ENCODE measurements at regions not wholly inside any gene's neighbourhood (a gene's known extent, or its start where the extent isn't known, plus 50 kb on each side); places are given as distances from the start of the nearest gene placed in this dataset.
A peak's percentile ranks its signal among the peaks of the same experiment; 100 is the strongest.

DNA sequence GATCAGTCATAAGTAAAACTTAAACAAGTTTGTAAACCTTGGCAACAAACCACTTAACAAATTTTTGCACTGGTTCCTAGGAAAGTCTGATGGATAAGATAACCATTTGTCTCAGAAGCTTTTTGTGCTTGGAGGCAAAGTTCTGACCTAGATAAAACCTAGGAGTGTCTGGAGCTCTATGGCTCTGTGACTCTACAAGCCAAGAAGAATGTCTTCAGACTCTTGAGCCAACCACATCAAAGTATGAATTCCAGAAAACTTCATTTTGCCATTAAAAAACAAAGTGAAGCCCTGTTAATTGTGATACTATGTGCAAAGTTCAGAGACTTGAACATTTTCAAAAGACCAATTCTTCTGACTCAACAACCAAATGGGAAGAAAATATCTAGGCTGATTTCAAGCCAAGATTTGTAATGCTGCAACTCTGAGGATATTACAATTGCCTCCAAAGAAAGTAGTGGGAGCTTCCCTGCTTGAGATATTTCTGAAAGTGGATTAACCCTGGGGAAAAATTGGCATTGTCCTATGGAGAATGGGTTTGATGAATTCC is 158.1 kb upstream of the FOXQ1 start:
- peak; percentile 12 for DNase-seq (ENCODE audit: low spot score)

DNA sequence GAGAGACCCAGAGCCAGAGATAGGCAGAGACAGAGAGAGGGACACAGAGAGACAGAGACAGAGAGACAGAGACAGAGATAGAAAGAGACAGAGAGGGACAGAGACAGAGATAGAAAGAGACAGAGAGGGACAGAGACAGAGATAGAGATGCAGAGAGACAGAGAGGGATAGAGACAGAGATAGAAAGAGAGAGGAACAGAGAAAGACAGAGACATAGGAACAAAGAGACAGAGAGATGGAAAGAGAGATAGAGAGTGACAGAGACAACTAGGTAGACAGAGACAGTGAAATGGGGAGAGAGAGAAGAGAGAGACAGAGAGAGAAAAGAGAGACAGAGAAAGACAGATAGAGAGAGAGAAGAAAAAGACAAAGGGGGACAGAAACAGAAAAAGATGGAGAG is 165.4 kb upstream of the FOXQ1 start:
- DNase-seq (ENCODE audit: low spot score), result no peak

DNA sequence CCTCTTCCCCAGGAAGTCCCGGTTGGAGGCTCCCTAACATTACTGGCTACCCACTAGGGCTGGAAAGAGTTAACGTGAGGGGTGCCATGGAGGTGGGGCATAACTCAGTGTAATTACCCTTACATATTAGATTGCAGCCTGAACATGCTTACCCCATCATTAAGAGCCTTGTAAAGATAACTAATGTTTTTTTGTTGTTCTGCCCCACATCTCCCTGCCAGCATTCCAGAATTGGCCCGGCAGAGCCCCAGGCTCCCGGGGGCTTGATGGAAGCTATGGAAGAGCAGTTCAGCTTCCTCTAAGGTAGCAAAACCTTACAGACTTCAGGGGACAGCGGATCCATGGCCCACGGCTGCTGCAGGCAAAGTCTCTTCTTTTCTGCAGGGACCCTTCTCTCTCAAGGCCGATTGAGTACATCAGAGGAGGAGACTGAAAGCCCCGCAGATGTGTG is 166.1 kb upstream of the FOXQ1 start:
- DNase-seq (ENCODE audit: low spot score), result no peak

DNA sequence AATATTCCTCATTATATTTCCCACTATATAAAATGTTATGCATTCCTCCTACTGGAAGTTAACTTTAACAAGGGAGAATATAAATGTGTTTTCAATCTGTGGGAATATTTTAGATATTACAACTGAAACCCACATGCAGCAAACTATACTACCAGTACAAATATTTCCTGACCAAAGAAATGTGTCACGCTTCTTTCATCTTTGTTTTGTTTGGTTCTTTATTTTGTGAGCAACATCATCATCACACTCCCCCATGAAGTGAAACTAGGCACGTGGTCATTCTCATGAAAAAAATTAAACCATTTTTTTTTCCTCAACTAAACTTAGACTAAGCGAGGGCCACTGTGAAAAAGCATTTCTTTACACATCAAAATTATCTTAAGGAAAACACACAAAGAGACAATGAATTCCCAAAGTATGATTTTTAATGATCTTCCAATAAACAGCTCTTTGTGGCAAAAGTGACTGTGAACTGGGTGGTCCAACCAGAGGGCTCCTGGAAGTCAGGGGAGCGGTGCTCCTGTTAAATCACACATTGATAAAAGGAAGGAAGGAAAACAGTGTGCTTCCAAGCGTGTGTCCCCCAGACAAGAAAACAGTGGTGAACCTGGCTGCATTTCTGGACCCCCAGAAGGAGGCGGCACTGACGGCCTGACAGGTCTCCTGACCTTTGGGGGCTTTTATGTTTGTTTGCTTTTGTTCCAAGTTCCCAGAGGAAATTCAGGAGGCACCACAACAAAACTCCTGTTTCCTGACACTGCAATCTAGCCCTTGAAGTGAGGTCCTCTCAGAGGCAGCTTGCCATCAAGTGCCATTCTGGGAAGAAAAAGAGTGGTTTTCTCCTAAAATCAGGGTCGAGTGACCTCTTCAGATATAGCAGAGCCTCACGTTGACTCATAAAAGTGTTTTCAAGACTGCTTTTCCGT is 166.8 kb upstream of the FOXQ1 start:
- DNase-seq (ENCODE audit: low spot score), result peak; percentile 90

DNA sequence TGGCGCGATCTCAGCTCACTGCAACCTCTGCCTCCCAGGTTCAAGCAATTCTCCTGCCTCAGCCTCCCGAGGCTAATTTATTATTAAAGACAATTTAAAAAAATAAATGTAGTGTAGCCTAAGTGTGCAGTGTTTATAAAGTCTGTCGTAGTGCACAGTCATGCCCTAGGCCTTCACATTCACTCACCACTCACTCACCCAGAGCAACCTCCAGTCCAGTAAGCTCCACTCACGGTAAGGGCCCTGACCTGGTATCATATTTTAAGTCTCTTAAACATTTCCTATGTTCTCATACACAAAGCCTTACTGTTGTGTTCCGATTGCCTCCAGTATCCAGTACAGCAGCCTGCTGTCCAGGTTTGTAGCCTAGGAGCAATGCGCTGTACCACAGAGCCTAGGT is 168.2 kb upstream of the FOXQ1 start:
- no peak for DNase-seq (ENCODE audit: low spot score)

DNA sequence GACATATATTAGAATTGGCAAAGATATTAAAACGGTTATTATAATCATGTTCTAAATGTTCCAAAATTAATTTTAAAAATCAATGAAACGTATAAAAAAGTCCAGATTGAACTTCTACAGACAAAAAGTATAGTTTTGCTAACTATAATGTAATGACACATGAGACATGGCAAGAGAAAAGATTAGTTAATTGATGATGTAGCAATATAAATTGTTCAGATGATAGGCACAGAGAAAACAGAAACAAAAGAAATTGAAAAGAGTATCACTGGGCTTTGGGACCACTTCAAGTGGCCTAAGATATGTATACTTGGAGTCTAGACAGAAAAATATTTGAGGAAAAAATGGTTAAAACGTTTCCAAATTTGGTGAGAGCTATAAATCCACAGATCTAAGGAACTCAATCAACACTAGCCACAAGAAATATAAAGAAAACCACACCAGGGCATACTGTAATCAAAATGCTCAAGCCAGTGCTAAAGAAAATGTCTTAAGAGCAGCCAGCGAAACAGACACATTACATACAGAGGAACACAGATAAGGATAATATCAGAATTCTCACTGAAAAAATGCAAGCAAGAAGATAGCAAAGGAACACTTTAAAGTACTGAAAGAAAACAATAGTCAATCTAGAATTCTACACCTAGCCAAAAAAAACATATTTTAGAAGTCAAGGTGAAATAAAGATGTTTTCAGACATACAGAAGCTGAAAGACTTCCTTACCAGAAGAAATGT is 172.6 kb upstream of the FOXQ1 start:
- no peak for DNase-seq (ENCODE audit: low spot score)

DNA sequence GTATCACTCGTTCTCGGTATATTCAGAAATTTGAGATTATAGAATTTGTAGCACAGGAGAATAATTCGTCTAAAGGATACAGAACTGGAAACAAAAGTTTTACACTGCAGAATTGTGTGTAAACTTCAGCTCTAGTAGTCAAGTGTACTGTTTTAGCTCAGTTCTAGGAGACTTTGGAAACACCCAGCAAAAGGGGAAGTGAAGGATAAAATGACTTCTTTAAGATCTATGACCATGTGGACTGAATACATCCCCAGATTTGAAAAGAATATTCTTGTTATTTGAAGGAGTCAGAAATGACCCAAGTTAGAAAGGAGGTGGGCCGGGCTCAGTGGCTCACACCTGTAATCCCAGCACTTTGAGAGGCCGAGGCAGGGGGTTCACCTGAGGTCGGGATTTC is 174.0 kb upstream of the FOXQ1 start:
- DNase-seq (ENCODE audit: low spot score), result no peak

DNA sequence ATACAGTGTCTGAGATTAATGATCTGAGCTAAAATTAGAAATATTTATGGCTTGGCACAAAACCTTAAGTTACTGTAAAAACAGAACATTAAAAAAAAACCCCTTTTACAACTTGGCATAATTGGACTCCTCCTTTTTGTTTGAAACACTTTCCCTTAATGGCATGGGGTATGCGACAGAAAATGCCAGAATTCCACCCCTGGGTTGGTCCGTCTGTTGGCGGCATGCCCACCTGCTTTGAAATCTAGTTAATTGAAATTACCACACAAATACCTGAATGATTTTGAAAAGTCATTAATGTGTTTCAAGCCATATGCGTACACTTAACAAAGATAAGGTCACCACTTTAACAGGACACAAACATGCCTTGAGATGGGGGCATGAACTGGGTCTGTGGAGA is 175.1 kb upstream of the FOXQ1 start:
- DNase-seq (ENCODE audit: low spot score), result no peak

DNA sequence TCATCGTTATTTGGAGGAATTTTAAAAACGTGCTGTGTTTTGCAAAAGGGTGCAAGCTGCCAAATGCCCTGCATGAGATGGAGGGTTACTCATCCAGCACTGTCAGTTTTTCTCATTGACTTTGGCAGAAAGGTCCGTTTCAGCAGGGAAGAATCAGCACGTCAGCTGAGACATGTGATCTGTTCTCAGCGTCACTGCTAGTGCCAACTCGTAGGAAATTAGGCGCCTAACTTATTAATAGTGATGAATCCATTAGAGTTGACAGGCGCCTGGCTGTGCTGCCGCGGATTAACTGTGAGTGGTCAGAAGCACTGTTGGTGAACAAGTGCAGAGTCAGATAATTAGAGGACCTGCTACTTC is 175.5 kb upstream of the FOXQ1 start:
- peak; percentile 91 for DNase-seq (ENCODE audit: low spot score)

DNA sequence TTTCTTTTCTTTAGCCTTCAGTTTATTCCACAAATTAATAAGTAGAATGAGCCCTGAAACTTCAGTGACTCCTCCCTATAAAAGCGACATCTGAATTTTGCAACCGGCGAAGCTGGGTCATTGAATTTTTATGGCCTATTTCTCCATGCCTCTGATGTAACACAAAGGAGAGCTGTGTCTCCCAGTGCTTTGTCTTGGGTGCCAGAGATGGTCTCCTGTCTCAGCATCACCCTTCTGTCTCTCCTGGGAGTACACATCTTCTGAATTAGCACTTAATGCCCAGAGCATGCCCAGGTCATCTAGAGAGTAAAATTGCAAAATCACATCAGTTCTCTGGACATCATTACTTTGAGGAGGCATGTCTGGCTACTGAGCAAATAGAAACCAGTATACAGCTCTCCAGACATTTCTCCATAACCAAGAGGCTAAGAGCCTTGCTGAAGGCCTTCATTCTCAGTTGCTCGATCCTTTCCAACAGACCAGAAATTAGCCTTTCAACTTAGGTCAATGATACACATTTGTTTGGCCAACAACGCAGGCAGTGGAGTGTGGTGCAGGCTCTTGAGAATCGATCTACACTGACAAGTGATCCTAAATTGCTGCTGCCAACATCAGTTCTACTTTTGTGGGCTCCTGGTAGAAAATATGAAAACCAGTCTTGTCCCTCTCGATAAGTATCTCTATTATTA is 176.0 kb upstream of the FOXQ1 start:
- DNase-seq (ENCODE audit: low spot score), result peak; percentile 34

DNA sequence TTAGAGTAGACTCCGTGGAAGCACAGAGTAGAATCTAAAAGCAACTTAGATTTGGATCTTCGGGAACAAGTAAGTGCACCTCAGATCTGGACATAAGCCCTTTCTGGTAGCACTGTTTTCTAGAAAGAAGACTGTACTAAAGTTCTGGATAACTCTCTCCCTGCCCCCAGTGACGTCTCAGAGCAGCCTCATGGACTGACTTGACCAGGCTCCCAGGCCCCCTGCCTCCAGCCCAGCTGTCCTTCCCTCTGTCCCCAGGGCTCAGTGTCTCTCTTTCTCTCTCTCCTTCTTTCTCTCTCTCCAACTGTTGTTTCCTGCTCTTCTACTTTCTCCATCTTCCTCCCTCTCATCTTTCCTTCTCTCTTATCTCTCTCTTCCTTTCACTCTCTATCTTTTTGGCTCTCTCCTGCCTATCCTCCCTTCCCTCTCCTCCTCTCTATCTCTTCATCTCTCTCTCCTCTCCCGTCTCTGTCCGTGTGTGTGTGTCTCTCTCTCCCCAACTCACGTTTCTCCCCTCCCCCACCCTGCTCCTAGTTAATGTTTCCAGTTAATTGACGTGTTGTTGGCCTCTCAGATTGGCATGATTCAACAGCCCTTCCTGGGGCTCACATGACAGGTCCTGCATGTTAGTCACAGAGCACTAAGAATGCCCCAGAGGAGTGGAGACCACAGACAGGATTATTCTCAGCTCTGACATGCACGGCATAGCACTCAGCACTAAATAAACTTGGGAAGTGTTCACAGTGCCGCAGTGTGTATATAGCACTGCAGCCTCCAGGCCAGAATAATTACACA is 180.4 kb upstream of the FOXQ1 start:
- DNase-seq (ENCODE audit: low spot score), result peak; percentile 90

DNA sequence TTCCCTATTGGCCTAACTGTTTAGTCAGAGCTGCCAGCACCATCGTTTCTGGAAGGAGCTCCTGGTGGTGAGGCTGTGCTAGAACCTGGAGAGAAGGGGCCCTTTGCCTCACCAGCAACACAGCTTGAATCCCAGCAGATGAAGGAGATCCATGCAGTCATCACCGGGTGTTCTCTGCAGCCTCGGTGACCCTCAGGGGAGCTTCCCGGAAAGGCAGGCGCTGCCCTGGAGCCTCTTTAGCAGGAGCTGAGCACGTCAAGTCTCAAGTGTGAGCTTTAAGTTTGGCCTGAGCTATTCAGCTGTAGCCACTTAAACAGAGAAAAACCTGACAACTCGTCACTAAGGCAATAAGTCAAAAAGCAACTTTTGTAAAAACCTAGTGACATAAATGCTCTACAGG is 181.2 kb upstream of the FOXQ1 start:
- DNase-seq (ENCODE audit: low spot score), result no peak

DNA sequence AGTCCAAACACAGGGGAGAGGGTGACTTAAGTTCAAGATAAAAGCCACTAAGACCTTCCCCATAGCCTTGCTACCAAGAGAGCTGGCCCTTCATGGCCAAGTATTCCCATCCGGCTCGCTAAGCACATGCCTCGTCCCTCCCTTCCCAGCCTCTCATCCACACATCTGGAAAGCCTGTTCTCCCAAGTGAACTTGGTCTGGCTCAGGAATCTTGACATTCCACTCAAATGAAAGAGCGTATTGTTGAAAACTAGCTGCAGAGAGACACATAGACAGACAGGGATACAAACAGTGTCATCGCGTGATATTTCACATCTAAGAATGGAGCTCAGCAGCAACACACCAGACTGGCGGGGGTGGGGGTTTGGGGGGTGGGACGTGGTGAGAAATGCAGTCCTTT is 182.8 kb upstream of the FOXQ1 start:
- DNase-seq (ENCODE audit: low spot score), result peak; percentile 82

DNA sequence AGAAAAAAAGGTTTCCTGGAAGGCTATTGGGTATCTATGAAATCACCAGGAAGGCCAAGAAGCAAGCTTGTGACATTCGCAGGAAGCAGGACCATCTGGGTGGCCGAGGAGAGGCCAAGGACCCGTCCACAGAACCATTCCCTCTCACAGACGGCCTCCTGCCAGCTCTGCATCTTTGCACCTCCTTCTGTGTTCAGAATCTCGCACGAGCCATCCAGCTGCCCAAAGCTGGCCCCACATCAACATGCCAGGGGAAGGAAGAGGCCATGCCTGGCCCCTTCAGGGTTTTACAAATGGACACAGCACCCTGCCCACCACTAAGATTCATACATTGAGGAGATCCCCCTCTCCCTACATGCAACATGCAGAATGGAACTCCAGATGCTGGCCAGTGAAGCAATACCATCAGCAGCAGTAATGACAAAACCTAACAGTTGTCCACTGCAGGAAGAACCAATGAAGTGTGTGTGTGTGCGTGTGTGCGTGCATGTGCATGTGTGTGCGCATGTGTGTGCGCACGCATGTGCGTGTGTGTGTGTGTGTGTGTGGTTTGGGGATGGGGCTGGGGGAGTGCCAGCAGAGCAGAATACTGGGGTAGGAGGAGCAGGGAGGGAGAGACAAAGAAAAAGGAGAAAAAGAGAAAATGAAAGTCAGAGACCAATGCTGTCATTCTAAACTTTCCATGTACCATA is 184.2 kb upstream of the FOXQ1 start:
- DNase-seq (ENCODE audit: low spot score), result no peak

DNA sequence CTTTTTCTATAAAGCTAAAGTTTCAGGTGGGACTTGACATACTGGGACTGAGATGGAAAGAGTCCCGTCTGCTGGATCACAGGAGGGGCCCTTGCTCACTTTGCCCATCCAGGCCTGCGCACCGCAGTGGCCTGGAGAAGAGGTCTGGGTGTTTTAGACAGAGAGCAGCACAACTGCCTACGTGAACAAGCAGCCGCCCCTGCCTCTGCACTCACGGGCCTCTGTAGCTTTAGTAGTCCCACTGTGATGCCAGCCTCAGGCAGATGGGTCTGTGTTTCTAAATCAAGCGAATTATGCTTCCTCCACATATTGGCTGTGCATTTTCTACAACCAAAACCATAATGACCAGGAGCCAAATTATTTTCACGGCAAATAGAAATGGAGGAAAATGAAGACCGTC is 184.8 kb upstream of the FOXQ1 start:
- DNase-seq (ENCODE audit: low spot score), result no peak

DNA sequence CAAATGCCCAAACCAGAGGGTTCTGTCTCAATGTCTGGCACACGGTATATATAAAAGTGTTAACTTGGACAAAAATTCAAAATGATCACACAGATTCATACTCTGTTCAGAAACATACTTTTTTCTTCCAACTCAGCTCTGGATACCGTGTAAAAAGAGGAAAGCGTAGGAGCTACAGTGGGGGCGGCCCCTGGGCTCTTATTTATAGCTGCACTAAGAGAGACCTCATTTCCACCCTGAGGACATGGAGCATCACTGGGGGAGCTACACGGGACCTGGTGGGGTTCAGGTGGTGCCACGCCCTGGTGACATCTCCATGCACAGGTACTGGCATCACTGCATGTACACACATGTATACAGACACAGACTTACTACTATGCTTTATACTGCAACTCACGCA is 185.9 kb upstream of the FOXQ1 start:
- no peak for DNase-seq (ENCODE audit: low spot score)

DNA sequence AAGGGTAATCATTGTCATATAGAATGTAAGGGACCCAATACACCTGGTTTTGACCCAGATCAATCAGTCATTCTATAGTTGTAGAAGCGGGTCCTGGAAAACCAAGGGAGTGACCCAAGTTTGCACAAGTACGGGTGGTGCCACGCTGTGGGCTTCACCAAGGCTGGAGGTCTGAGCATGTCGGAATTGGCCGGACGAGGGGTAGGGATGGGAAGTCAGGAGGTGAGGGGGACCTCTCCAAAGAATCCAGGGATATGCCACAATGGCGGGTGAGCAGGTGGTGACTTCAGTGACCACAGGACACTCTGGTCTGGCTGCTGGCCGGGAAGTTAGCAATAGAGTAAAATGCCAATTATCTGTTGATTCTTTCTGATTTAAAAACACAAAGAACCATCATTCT is 186.6 kb upstream of the FOXQ1 start:
- DNase-seq (ENCODE audit: low spot score), result no peak

DNA sequence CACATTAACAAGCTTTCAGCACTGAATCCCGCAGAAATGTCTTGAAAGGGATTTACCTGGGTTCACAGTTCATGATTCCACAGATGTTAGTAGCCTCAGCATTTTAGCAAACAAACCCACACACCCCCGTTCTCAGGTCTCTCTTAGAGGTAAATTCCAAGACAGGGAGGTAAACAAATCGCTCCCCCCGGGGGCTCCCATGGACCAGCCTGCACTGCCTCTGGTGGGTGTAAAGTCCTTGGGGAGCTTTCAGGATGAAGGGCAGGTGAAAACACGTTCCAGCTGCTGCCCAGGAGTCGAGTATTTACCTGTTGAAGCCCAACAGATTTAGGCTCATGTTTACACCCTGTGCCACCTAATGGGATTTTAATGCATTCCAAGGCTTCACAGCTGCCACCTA is 187.0 kb upstream of the FOXQ1 start:
- DNase-seq (ENCODE audit: low spot score), result no peak

DNA sequence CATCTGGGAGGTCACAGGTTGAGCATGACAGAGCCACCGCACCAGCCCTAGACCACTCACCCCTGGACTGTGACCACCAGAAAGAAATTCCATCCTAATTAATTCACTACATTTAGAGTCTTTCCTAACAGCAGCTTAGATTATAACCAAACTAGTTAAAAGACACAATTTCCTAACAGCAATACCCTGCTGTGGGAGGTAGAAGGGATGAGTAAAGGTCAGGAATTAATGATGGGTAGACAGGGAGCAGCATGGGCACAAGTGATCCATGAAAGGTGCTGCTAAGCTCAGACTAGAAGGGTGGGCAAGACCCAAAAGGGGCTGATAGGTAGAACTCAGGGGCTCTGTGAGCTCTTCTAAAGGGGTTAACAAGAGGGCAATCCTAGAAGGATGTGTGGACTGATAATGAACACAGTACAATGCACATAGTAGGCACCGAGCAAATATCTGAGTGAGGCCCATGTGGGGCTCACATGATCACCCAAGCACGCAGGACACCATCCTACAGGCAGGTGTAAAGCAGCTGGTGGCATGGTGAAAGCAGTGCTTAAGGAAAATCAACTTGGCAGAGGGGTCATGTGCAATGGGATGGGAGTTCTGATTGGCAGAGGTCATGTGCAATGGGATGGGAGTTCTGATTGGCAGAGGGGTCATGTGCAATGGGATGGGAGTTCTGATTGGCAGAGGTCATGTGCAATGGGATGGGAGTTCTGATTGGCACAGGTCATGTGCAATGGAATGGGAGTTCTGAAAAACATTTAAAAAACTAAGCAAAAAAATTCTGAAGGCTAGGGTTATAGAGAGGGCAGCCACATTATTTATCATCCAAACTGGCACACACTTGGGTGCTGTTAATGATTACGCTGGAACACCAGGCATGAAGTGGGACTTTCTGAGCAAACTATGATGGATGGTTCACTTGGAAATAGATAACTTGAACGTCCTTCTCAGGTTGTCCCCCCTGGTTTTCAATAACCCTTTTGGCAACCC is 188.2 kb upstream of the FOXQ1 start:
- no peak for DNase-seq (ENCODE audit: low spot score)

DNA sequence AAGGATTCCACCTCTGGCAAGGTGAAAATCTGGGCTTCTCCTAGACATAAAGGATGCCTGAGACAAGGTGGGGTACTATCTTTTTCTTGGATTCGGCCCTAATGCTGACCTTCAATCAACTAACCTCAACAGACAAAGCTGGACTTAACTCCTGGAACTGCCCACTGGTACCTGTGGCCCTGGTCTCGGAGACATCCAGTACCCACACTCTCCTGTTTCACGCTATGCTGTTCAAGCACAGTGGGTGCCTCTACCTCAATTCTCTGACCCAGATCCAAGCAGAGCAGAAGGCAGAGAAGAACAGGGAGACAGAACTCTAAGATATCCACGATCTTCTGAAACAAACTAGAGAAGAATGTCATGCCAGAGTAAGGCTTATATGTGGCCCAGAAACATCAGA is 189.8 kb upstream of the FOXQ1 start:
- DNase-seq (ENCODE audit: low spot score), result no peak

Data from AG08395 (cell line).